ENCODE measurements at regions not wholly inside any gene's neighbourhood (a gene's known extent, or its start where the extent isn't known, plus 50 kb on each side); places are given as distances from the start of the nearest gene placed in this dataset.

DNA sequence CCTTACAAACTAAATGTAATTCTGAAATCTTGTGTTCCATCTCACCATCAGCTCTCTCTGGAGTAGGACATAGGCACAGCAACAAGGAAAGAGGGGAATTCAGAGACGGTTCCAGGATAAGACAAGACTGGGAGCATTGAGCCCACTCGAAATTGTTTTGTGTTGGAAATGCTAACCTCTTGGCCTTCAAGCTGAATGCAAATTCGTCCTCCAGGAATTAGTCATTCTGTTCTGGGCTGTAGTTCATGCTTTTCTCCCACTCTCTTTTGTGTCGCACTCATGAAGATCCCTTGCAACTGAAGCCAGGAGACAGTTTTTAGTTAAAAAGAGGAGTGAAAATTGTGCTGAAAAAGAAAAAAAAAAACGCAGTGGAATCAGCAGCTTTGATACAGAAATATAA lies 121.7 kb upstream of the SEMA6A start (continued):
- TF ChIP-seq BACH1 (IDR thresholded peaks at IDR 0.05; ENCODE audit: borderline replicate concordance): peak; percentile 25; the same call in 1 of the 2 replicates
- no peak; the same call in 1 of the 2 replicates for TF ChIP-seq FOXM1 (IDR thresholded peaks at IDR 0.05; ENCODE audit: low read depth, low read length)
- TF ChIP-seq, protein P1, sequence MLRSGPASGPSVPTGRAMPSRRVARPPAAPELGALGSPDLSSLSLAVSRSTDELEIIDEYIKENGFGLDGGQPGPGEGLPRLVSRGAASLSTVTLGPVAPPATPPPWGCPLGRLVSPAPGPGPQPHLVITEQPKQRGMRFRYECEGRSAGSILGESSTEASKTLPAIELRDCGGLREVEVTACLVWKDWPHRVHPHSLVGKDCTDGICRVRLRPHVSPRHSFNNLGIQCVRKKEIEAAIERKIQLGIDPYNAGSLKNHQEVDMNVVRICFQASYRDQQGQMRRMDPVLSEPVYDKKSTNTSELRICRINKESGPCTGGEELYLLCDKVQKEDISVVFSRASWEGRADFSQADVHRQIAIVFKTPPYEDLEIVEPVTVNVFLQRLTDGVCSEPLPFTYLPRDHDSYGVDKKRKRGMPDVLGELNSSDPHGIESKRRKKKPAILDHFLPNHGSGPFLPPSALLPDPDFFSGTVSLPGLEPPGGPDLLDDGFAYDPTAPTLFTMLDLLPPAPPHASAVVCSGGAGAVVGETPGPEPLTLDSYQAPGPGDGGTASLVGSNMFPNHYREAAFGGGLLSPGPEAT (IDR thresholded peaks at IDR 0.05; ENCODE audit: low read depth): peak; percentile 65
- TF ChIP-seq POU2F2 (IDR thresholded peaks at IDR 0.05; ENCODE audit: borderline replicate concordance, low read depth, low read length): peak; percentile 99
- 0 out of 2 replicates have a peak, but pooled peaks have one; percentile 35 for TF ChIP-seq ATF7 (IDR thresholded peaks at IDR 0.05; ENCODE audit: low read depth)
- TF ChIP-seq NBN (IDR thresholded peaks at IDR 0.05): peak; percentile 51; the same call in 1 of the 2 replicates
- 0 out of 2 replicates have a peak, but pooled peaks have one; percentile 9 for TF ChIP-seq SMC3 (IDR thresholded peaks at IDR 0.05; ENCODE audit: borderline replicate concordance, low read length)
- peak; percentile 65 for TF ChIP-seq NFIC (IDR thresholded peaks at IDR 0.05; ENCODE audit: low read depth, low read length)
- TF ChIP-seq RUNX3 (IDR thresholded peaks at IDR 0.05; ENCODE audit: low read length): peak; percentile 52
- TF ChIP-seq, protein P2, sequence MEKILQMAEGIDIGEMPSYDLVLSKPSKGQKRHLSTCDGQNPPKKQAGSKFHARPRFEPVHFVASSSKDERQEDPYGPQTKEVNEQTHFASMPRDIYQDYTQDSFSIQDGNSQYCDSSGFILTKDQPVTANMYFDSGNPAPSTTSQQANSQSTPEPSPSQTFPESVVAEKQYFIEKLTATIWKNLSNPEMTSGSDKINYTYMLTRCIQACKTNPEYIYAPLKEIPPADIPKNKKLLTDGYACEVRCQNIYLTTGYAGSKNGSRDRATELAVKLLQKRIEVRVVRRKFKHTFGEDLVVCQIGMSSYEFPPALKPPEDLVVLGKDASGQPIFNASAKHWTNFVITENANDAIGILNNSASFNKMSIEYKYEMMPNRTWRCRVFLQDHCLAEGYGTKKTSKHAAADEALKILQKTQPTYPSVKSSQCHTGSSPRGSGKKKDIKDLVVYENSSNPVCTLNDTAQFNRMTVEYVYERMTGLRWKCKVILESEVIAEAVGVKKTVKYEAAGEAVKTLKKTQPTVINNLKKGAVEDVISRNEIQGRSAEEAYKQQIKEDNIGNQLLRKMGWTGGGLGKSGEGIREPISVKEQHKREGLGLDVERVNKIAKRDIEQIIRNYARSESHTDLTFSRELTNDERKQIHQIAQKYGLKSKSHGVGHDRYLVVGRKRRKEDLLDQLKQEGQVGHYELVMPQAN (conservative IDR thresholded peaks at IDR 0.05): no peak
- peak; percentile 83 for TF ChIP-seq JUND (IDR thresholded peaks at IDR 0.05; ENCODE audit: low read depth, low read length)

Data from GM12878 (cell line).